Hepatocyte (in vitro differentiated cells): ENCODE measurements at regions not wholly inside any gene's neighbourhood (a gene's known extent, or its start where the extent isn't known, plus 50 kb on each side); places are given as distances from the start of the nearest gene placed in this dataset.

ENCODE experiments used
- DNase-seq: peaks from one replicate; pipeline ENCODE4 v3.0.0-alpha.2; 2016; ENCODE audit warnings: low spot score
- H2AFZ ChIP-seq: fragments of 200-600 bp; sonication (generic); 2 replicates; pipeline ENCODE4 v1.6.0; 2016; ENCODE audit warnings: antibody characterized with exemption, mild to moderate bottlenecking
- H3K27ac ChIP-seq: fragments of 200-600 bp; sonication (generic); 2 replicates; pipeline ENCODE4 v1.5.1; 2016; ENCODE audit warnings: mild to moderate bottlenecking
- H3K27me3 ChIP-seq: fragments of 200-600 bp; sonication (generic); 2 replicates; pipeline ENCODE4 v1.6.1; 2016
- H3K36me3 ChIP-seq: fragments of 200-600 bp; sonication (generic); replicated peaks from 2 replicates; pipeline ENCODE4 v1.5.1; 2016; ENCODE audit warnings: low read depth; ENCODE audit not compliant: insufficient read depth
- H3K4me1 ChIP-seq: fragments of 200-600 bp; sonication (generic); 2 replicates; pipeline ENCODE4 v1.5.1; 2016; ENCODE audit warnings: mild to moderate bottlenecking, moderate library complexity; ENCODE audit not compliant: insufficient read depth
- H3K4me2 ChIP-seq: fragments of 200-600 bp; sonication (generic); 2 replicates; pipeline ENCODE4 v1.6.0; 2016
- H3K4me3 ChIP-seq: fragments of 200-600 bp; sonication (generic); 2 replicates; pipeline ENCODE4 v1.5.1; 2016; ENCODE audit warnings: mild to moderate bottlenecking
- H3K79me2 ChIP-seq: fragments of 200-600 bp; sonication (generic); 2 replicates; pipeline ENCODE4 v1.6.0; 2017; ENCODE audit warnings: mild to moderate bottlenecking
- H3K9me2 ChIP-seq: fragments of 200-600 bp; sonication (generic); replicated peaks from 2 replicates; pipeline ENCODE4 v1.6.0; 2017; ENCODE audit warnings: mild to moderate bottlenecking; ENCODE audit not compliant: insufficient read depth
- H3K9me3 ChIP-seq: fragments of 200-600 bp; sonication (generic); 2 replicates; pipeline ENCODE4 v1.5.1; 2016; ENCODE audit warnings: low read depth, mild to moderate bottlenecking
- H4K20me1 ChIP-seq: fragments of 200-600 bp; sonication (generic); 2 replicates; pipeline ENCODE4 v1.6.0; 2016; ENCODE audit warnings: mild to moderate bottlenecking; ENCODE audit not compliant: insufficient read depth, poor library complexity, severe bottlenecking
- EZH2 ChIP-seq: fragments of 200-600 bp; sonication (generic); IDR thresholded peaks from 2 replicates; pipeline ENCODE4 v1.6.1; 2016; ENCODE audit warnings: antibody characterized with exemption, mild to moderate bottlenecking, borderline replicate concordance
- EZH2phosphoT487 ChIP-seq: fragments of 200-600 bp; sonication (generic); IDR thresholded peaks from one replicate; pipeline ENCODE4 v1.6.1; 2018; ENCODE audit warnings: antibody characterized with exemption, mild to moderate bottlenecking, low read depth, moderate library complexity; ENCODE audit not compliant: unreplicated experiment, severe bottlenecking
- WGBS: methylation state at CpG from one replicate; pipeline ENCODE4 v1.1.6; 2016; ENCODE audit warnings: low lambda C conversion rate; ENCODE audit errors: missing lambda C conversion rate; 5-methylcytosine and 5-hydroxymethylcytosine counted together
- TF ChIP-seq, protein P1 (sequence below): fragments of 200-600 bp; sonication (generic); IDR thresholded peaks from 2 replicates; pipeline ENCODE4 v1.5.1; 2016; ENCODE audit warnings: antibody characterized with exemption, mild to moderate bottlenecking; ENCODE audit not compliant: poor library complexity

DNA sequence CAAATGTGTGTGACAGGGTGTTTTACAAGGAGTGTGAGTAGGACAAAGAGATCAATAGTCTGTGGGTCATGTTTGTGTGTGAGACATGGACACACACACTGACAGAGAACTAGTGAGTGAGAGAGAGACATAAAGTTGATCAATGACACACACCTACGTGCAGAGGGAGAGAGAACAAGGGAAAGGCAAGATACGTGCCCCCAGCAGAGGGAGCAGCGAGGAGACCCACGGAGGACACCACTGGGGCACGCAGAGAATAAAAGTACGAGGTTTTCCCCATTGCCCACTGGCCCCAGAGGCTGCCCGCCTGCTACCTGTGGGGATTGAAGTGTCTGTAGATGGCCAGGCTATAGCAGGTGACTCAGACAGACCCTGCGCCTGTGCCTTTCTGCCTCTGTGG lies 130.2 kb upstream of the CSF3R start:
- Histone ChIP-seq H2AFZ (no peak overlapping the region), H3K4me1 (no peaks in the 10 kb centered on the region), H3K4me3 (no peak overlapping the region), H3K9me3 (no peaks in the 10 kb centered on the region), H3K27me3 (no peaks in the 10 kb centered on the region), H3K9me2 (no peaks in the 10 kb centered on the region), H4K20me1 (no peaks in the 10 kb centered on the region), H3K27ac (no peak overlapping the region), H3K36me3 (no peaks in the 10 kb centered on the region), H3K79me2 (no peaks in the 10 kb centered on the region), H3K4me2 (no peak overlapping the region)
- TF ChIP-seq, protein P1, sequence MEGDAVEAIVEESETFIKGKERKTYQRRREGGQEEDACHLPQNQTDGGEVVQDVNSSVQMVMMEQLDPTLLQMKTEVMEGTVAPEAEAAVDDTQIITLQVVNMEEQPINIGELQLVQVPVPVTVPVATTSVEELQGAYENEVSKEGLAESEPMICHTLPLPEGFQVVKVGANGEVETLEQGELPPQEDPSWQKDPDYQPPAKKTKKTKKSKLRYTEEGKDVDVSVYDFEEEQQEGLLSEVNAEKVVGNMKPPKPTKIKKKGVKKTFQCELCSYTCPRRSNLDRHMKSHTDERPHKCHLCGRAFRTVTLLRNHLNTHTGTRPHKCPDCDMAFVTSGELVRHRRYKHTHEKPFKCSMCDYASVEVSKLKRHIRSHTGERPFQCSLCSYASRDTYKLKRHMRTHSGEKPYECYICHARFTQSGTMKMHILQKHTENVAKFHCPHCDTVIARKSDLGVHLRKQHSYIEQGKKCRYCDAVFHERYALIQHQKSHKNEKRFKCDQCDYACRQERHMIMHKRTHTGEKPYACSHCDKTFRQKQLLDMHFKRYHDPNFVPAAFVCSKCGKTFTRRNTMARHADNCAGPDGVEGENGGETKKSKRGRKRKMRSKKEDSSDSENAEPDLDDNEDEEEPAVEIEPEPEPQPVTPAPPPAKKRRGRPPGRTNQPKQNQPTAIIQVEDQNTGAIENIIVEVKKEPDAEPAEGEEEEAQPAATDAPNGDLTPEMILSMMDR = peak; percentile 5
- no peak for TF ChIP-seq EZH2phosphoT487
- TF ChIP-seq EZH2 = no peak
- DNase-seq = no peak
- WGBS = 44% methylated on average over 8 of the region's 8 CpGs

DNA sequence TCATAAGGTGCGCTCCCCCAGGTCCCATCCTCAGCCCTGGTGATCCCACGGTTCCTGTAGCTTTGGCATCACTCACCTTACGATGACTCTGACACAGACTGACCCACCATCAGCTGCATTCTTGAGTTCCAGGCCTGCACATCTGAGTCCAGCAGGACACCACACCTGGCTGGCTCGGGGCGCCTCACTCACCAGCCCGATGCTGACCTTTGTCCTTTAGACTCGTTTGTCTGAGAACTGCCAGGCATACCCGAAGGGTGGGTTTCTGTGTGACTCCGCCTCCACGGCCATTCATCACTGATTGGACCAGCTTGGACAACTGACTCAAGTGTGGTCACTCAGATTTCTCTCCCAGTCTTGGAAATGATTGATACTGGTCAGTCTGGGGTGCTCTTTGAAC lies 129.4 kb upstream of the CSF3R start:
- peak; percentile 34 for DNase-seq
- H3K36me3 ChIP-seq = no peaks in the 10 kb centered on the region
- no peaks in the 10 kb centered on the region for H3K4me1 ChIP-seq
- H3K79me2 ChIP-seq = no peaks in the 10 kb centered on the region
- H3K4me2 ChIP-seq = no peak overlapping the region
- no peak overlapping the region for H2AFZ ChIP-seq
- 73% methylated on average over 10 of the region's 10 CpGs for WGBS
- H4K20me1 ChIP-seq = no peaks in the 10 kb centered on the region
- TF ChIP-seq EZH2 (no peak), EZH2phosphoT487 (no peak)
- TF ChIP-seq, protein P1 = no peak
- H3K9me2 ChIP-seq = no peaks in the 10 kb centered on the region
- H3K9me3 ChIP-seq = no peaks in the 10 kb centered on the region
- no peak overlapping the region for H3K4me3 ChIP-seq
- no peaks in the 10 kb centered on the region for H3K27me3 ChIP-seq
- H3K27ac ChIP-seq = no peak overlapping the region

DNA sequence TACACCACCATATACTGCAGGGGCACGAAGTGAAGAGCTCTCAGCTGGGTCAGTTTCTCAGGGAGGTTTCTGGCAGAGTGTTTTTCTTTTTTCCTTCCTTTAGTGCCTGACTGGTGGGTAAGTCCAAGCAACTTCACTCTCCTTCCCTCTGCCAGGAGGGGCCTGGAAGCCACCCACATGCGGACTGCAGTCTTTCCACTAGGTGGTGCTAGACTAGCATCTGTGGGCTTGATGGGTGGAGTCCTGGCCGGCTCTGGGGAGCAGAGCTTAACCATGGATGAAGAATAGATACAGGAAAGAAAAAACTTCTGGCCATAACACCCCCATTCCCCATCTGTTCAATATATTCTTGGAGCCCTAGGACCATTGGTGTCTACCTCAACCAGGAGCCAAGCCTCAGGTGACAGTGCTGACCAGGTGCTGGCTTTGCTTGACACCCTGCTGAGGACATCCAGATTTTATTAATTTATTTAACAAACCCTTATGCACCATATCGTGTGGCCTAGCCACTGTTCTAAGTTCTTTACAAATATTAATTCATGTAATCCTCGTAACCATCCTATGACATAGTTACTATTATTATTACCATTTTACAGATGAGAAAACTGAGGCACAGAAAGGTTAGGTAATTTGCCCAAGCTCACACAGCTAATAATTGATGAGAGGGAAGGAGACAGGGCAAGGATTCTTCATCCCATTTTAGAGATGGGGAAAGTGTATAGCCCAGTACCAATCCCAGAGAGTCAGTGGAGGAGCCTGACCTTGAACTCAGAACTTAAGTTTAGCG lies 126.7 kb upstream of the CSF3R start:
- peak; percentile 74 for DNase-seq
- 43% methylated on average over 6 of the region's 6 CpGs for WGBS
- no peak for TF ChIP-seq EZH2
- TF ChIP-seq, protein P1 = peak; percentile 58

DNA sequence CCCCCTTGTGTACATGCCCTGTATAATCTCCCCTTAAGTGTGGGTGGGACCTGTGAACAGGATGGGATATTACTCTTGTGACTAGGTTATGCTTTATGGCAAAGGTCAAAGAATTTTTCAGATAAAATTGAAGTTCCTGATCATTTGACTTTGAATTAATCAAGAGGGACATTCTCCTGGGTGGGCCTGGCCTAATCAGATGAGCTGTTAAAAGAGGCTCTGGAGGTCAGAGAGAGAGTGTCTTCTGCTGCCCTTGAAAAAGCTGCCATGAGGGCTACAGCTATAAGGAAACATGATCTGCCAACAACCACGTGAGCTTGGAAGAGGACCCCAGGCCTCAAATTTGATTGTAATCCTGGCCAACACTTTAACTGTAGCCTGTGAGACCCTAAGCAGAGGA lies 125.6 kb upstream of the CSF3R start:
- Histone ChIP-seq H4K20me1 (no peaks in the 10 kb centered on the region), H3K9me2 (no peaks in the 10 kb centered on the region), H3K4me2 (no peak overlapping the region), H3K36me3 (no peaks in the 10 kb centered on the region), H3K9me3 (no peaks in the 10 kb centered on the region), H3K4me1 (no peaks in the 10 kb centered on the region), H3K4me3 (no peak overlapping the region), H3K79me2 (no peaks in the 10 kb centered on the region), H2AFZ (no peak overlapping the region), H3K27me3 (no peaks in the 10 kb centered on the region), H3K27ac (no peak overlapping the region)
- TF ChIP-seq EZH2phosphoT487 (no peak), EZH2 (no peak)
- TF ChIP-seq, protein P1 = no peak
- no peak for DNase-seq
- 63% methylated on average over 1 of the region's 1 CpG for WGBS

More for the DNA sequence above, 126.7 kb upstream of the CSF3R start:
- Histone ChIP-seq H3K27ac (no peak overlapping the region), H3K4me1 (no peaks in the 10 kb centered on the region), H3K9me2 (no peaks in the 10 kb centered on the region), H3K36me3 (no peaks in the 10 kb centered on the region), H3K9me3 (no peaks in the 10 kb centered on the region), H3K4me2 (no peak overlapping the region), H4K20me1 (no peaks in the 10 kb centered on the region), H3K27me3 (no peaks in the 10 kb centered on the region), H2AFZ (no peak overlapping the region), H3K4me3 (no peak overlapping the region), H3K79me2 (no peaks in the 10 kb centered on the region)
